Nephron (organoid): ENCODE measurements at regions not wholly inside any gene's neighbourhood (a gene's known extent, or its start where the extent isn't known, plus 50 kb on each side); places are given as distances from the start of the nearest gene placed in this dataset.

Experiments
- H3K27ac Mint-ChIP-seq, 3 experiments: 2 replicates each; pipeline ENCODE4 v1.8.0; 2020; ENCODE audit warnings: mixed read lengths in 3 of 3, mild to moderate bottlenecking in 2 of 3, moderate library complexity in 1 of 3
- H3K27me3 Mint-ChIP-seq: 2 replicates; pipeline ENCODE4 v1.8.0; 2021; ENCODE audit warnings: low read depth, mild to moderate bottlenecking, moderate library complexity, mixed read lengths
- H3K36me3 Mint-ChIP-seq: 2 replicates; pipeline ENCODE4 v1.8.0; 2020; ENCODE audit warnings: low read depth, mixed read lengths
- H3K4me1 Mint-ChIP-seq: 2 replicates; pipeline ENCODE4 v1.8.0; 2020; ENCODE audit warnings: mixed read lengths
- H3K4me3 Mint-ChIP-seq, 3 experiments: 2 replicates each; pipeline ENCODE4 v1.8.0; 2020; ENCODE audit warnings: mild to moderate bottlenecking in 3 of 3, mixed read lengths in 3 of 3, moderate library complexity in 2 of 3
- H3K9me3 Mint-ChIP-seq: 2 replicates; pipeline ENCODE4 v1.8.0; 2020; ENCODE audit warnings: mixed read lengths
- TF ChIP-seq, protein P1 (sequence below), 3 experiments: fragments of 200-600 bp; sonication (generic); IDR thresholded peaks; one replicate each; pipeline ENCODE4 v1.5.0; 2021; ENCODE audit warnings: antibody characterized with exemption in 3 of 3; ENCODE audit not compliant: unreplicated experiment in 3 of 3

DNA sequence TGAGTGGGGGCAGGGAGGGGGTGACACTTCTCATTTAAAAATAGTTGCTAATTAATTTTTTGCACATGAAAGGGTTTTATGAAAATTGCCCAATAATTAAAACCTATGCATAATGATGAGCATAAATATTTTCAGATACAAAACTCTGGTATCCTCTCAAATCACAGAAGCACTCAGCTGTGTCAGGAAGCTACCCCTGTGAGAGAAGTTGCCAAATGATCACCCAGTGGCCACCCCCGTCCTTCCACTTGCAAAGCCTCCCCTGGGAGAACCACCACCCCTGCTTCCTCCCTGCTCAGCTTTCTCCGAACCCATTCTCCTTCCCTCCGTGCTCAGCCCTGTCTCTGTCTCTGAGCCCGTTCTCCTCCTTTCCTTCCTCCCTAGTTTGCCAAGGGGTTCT is 400.2 kb upstream of the SALL3 start:
- Mint-ChIP-seq H3K4me1 (no peaks in the 10 kb centered on the region), H3K9me3 (peaks cover 19% of the 10 kb centered on the region), H3K27ac (no peak overlapping the region), H3K4me3 (no peak overlapping the region), H3K36me3 (no peaks in the 10 kb centered on the region), H3K27me3 (peaks cover 12% of the 10 kb centered on the region)
- TF ChIP-seq, protein P1, sequence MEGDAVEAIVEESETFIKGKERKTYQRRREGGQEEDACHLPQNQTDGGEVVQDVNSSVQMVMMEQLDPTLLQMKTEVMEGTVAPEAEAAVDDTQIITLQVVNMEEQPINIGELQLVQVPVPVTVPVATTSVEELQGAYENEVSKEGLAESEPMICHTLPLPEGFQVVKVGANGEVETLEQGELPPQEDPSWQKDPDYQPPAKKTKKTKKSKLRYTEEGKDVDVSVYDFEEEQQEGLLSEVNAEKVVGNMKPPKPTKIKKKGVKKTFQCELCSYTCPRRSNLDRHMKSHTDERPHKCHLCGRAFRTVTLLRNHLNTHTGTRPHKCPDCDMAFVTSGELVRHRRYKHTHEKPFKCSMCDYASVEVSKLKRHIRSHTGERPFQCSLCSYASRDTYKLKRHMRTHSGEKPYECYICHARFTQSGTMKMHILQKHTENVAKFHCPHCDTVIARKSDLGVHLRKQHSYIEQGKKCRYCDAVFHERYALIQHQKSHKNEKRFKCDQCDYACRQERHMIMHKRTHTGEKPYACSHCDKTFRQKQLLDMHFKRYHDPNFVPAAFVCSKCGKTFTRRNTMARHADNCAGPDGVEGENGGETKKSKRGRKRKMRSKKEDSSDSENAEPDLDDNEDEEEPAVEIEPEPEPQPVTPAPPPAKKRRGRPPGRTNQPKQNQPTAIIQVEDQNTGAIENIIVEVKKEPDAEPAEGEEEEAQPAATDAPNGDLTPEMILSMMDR (IDR thresholded peaks at IDR 0.05; ENCODE audit: unreplicated experiment in 3 of 3): no peak

DNA sequence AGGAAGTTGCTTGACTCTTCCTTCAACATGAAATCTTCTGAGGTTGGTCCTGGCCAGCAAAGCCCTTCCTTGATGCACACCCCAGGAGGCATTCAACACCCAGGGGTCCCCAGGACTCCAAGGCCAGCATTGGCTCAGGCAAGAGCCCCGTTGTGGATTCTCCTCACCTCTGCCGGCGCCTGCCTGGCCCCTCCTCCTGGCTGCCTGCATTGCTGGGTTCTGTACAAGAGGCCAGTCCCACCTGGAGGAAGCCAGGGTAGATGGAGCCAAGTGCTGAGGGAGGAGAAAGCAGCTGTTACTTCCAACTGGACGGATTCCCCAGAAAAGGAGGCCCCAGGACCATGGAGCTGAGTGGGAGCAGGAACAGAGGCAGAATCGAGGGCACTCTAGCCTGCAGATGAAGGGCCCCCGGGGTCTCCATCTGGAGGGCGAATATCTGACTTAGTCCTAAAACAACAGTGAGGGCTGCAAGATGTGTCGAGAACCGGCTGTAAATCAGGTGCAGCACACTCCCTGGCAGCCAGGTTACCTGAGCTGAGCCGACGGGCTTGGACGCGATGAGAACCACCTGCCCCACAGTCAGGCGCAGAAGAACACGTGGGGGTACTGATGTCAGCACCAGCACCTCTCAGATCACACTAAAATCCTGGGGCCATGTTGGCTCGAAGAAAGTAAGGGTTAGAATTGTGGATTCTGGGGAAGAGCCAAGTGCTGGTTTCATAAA is 399.6 kb upstream of the SALL3 start:
- peaks cover 12% of the 10 kb centered on the region for H3K27me3 Mint-ChIP-seq
- H3K27ac Mint-ChIP-seq: no peak overlapping the region
- no peaks in the 10 kb centered on the region for H3K36me3 Mint-ChIP-seq
- no peaks in the 10 kb centered on the region for H3K4me1 Mint-ChIP-seq
- peaks cover 15% of the 10 kb centered on the region for H3K9me3 Mint-ChIP-seq
- H3K4me3 Mint-ChIP-seq: no peak overlapping the region
- TF ChIP-seq, protein P1 (IDR thresholded peaks at IDR 0.05; ENCODE audit: unreplicated experiment in 3 of 3): no peak

DNA sequence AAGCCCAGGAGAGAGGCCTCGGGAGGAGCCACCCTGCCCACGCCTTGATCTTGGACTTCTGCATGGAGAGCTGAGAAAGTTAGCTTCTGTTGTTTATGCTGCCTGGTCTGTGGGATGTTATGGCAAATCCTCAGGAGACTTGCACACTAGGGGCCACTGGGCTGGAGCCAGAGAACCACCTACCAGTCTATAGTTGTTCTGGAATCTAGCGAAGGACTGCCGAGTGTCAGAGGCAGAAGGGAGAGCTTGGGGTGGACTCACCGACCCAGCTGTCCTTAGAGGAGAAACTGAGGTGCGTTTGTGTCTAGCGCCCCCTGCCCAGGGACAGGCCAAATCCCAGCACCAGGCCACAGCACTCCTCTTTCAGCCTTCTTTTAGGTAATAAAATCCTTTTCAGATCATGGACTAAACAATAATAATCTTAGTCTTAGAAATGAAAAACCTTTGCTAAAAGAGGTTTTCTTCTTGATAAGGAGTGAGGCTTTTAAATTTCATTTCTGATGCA is 398.7 kb upstream of the SALL3 start:
- H3K27ac Mint-ChIP-seq: no peak overlapping the region
- H3K36me3 Mint-ChIP-seq: no peaks in the 10 kb centered on the region
- peaks cover 12% of the 10 kb centered on the region for H3K27me3 Mint-ChIP-seq
- H3K4me3 Mint-ChIP-seq: no peak overlapping the region
- H3K9me3 Mint-ChIP-seq: peaks cover 13% of the 10 kb centered on the region
- TF ChIP-seq, protein P1 (IDR thresholded peaks at IDR 0.05; ENCODE audit: unreplicated experiment in 3 of 3): no peak
- H3K4me1 Mint-ChIP-seq: no peaks in the 10 kb centered on the region

DNA sequence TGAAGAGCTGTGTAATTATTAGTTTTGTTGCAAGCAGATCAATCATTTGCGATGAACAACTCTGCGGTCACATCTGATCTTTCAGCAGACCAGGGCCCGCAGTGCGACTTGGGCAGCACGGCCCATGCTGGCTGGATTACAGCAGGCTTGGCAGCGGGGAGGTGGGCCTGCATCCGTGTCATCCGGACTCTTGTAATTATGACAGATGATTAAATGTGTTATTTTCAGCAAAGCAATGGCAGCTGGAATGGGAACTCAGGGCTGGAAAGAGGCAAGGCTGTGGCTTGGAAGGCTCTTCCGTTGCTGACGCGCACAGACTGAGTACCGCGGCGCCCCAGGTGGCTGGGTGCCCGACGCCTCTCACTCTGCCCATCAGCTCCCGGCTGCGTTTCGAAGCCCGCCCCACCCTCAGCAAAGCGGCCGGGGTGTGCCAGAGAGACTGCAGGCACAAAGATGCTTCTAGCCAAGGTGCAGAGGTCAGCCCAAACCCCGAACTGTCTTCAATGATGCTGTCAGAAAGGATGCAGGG is 397.4 kb upstream of the SALL3 start:
- Mint-ChIP-seq H3K36me3 (no peaks in the 10 kb centered on the region), H3K27ac (no peak overlapping the region), H3K4me3 (no peak overlapping the region), H3K4me1 (peaks cover 8% of the 10 kb centered on the region), H3K9me3 (peaks cover 13% of the 10 kb centered on the region), H3K27me3 (peaks cover 12% of the 10 kb centered on the region)
- TF ChIP-seq, protein P1 (IDR thresholded peaks at IDR 0.05; ENCODE audit: unreplicated experiment in 3 of 3): no peak

DNA sequence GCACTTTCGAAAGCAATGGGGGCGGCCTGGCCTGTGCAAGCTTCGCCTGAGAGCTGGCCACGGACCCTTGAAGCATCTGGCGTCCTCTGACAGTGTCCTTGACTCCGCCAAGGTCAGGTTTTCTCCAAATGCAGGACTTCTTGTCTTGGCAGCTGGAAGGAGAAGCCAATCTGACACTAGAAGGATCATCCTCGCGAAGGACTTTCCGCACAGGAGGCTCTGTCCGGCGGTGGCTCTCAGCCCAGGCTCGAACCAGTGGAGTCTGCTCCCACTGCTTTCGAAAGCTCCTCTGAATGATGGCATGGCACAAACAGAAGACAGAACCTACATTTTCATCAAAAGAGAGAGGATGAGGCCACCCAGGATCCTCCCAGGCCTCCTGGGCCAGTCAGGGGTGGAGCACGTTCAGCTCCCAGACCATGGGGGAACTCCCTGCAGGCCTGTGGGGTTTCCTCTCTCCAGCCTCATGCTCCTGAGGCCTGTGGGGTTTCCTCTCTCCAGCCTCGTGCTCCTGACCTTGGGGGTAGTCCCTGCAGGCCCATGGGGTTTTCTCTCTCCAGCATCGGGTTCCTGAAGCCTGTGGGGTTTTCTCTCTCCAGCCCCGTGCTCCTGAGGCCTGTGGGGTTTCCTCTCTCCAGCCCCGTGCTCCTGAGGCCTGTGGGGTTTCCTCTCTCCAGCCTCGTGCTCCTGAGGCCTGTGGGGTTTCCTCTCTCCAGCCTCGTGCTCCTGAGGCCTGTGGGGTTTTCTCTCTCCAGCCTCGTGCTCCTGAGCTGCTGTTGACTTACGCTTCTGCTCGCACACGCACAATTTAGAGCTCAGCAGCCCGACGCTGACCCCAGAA is 396.5 kb upstream of the SALL3 start:
- TF ChIP-seq, protein P1 (IDR thresholded peaks at IDR 0.05; ENCODE audit: unreplicated experiment in 3 of 3): no peak
- no peak overlapping the region for H3K27ac Mint-ChIP-seq
- H3K4me3 Mint-ChIP-seq: no peak overlapping the region
- peaks cover 13% of the 10 kb centered on the region for H3K4me1 Mint-ChIP-seq
- no peaks in the 10 kb centered on the region for H3K36me3 Mint-ChIP-seq
- peaks cover 17% of the 10 kb centered on the region for H3K27me3 Mint-ChIP-seq
- H3K9me3 Mint-ChIP-seq: peaks cover 6% of the 10 kb centered on the region
